ENCODE measurements at regions not wholly inside any gene's neighbourhood (a gene's known extent, or its start where the extent isn't known, plus 50 kb on each side); places are given as distances from the start of the nearest gene placed in this dataset.

- Histone ChIP-seq H3K9me3 (no peaks in the 10 kb centered on the region), H3K27ac (no peak overlapping the region), H3K27me3 (no peaks in the 10 kb centered on the region), H3K36me3 (no peaks in the 10 kb centered on the region), H3K4me3 (no peak overlapping the region), H3K4me1 (no peaks in the 10 kb centered on the region)
- TF ChIP-seq CTCF (IDR thresholded peaks at IDR 0.05) (no peak), POLR2A (IDR thresholded peaks at IDR 0.05) (no peak)
- intact Hi-C loops (cut with DNase I; ENCODE audit: low total_unique reads) = no loop called here
- no peak for DNase-seq
These were observed 256.6 kb upstream of the KCNJ16 start for GRCh38 chr17:69818467-69818866.

- H3K27ac ChIP-seq = no peak overlapping the region
- intact Hi-C loops (cut with DNase I; ENCODE audit: low total_unique reads) = no loop called here
These were observed 255.5 kb upstream of the KCNJ16 start for GRCh38 chr17:69819316-69820087.

GRCh38 chr17:69820876-69821473 is 254.1 kb upstream of the KCNJ16 start:
- Histone ChIP-seq H3K36me3 (no peaks in the 10 kb centered on the region), H3K4me1 (no peaks in the 10 kb centered on the region), H3K27ac (no peak overlapping the region), H3K4me3 (no peak overlapping the region), H3K27me3 (no peaks in the 10 kb centered on the region), H3K9me3 (no peaks in the 10 kb centered on the region)
- no peak for TF ChIP-seq POLR2A (IDR thresholded peaks at IDR 0.05)
- no peak for DNase-seq
- intact Hi-C loops (cut with DNase I; ENCODE audit: low total_unique reads) = no loop called here

More at GRCh38 chr17:69819316-69820087, 255.5 kb upstream of the KCNJ16 start:
- no peak for DNase-seq
- Histone ChIP-seq H3K9me3 (no peaks in the 10 kb centered on the region), H3K36me3 (no peaks in the 10 kb centered on the region), H3K4me1 (no peaks in the 10 kb centered on the region), H3K27me3 (no peaks in the 10 kb centered on the region), H3K4me3 (no peak overlapping the region)
- no peak for TF ChIP-seq POLR2A (IDR thresholded peaks at IDR 0.05)
- no peak for TF ChIP-seq CTCF (IDR thresholded peaks at IDR 0.05)

- no peaks in the 10 kb centered on the region for H3K36me3 ChIP-seq
- H3K4me3 ChIP-seq = no peak overlapping the region
- no peak overlapping the region for H3K27ac ChIP-seq
- DNase-seq = no peak
- no peak for TF ChIP-seq CTCF (IDR thresholded peaks at IDR 0.05)
- TF ChIP-seq POLR2A (IDR thresholded peaks at IDR 0.05) = no peak
- no peaks in the 10 kb centered on the region for H3K27me3 ChIP-seq
- no peaks in the 10 kb centered on the region for H3K9me3 ChIP-seq
- no peaks in the 10 kb centered on the region for H3K4me1 ChIP-seq
- intact Hi-C loops (cut with DNase I; ENCODE audit: low total_unique reads) = no loop called here
These were observed 252.6 kb upstream of the KCNJ16 start for GRCh38 chr17:69822314-69822875.

- Histone ChIP-seq H3K27ac (no peak overlapping the region), H3K4me1 (no peaks in the 10 kb centered on the region), H3K4me3 (no peak overlapping the region), H3K27me3 (no peaks in the 10 kb centered on the region), H3K9me3 (no peaks in the 10 kb centered on the region), H3K36me3 (no peaks in the 10 kb centered on the region)
- intact Hi-C loops (cut with DNase I; ENCODE audit: low total_unique reads) = no loop called here
- TF ChIP-seq POLR2A (IDR thresholded peaks at IDR 0.05) (no peak), CTCF (IDR thresholded peaks at IDR 0.05) (no peak)
- DNase-seq = no peak
These were observed 246.9 kb upstream of the KCNJ16 start for GRCh38 chr17:69828087-69828486.
